Liver (tissue), 8 donors: ENCODE measurements at regions not wholly inside any gene's neighbourhood (a gene's known extent, or its start where the extent isn't known, plus 50 kb on each side); places are given as distances from the start of the nearest gene placed in this dataset.
A peak's percentile ranks its signal among the peaks of the same experiment; 100 is the strongest.

Experiments
- DNase-seq: peaks from one replicate; pipeline ENCODE4 v3.0.0-alpha.2; 2017; ENCODE audit warnings: low spot score
- H3K27ac ChIP-seq, 2 donors: one replicate each; pipeline ENCODE4 v1.7.0; 2013; ENCODE audit warnings: inconsistent platforms in 2 of 2, low read length in 2 of 2, control low read depth in 1 of 2, low read depth in 1 of 2, mild to moderate bottlenecking in 1 of 2
- H3K27me3 ChIP-seq, 4 donors: one replicate each; pipeline versions ENCODE4 v1.6.1 to v1.7.0; 2013; ENCODE audit warnings: low read length in 3 of 4, inconsistent platforms in 1 of 4, mild to moderate bottlenecking in 1 of 4, moderate library complexity in 1 of 4; ENCODE audit not compliant: control insufficient read depth in 4 of 4, insufficient read depth in 4 of 4
- H3K36me3 ChIP-seq, 4 donors: one replicate each; pipeline versions ENCODE4 v1.6.1 to v1.7.0; 2013; ENCODE audit warnings: low read length in 3 of 4, mild to moderate bottlenecking in 3 of 4, low read depth in 1 of 4, moderate library complexity in 1 of 4; ENCODE audit not compliant: control insufficient read depth in 4 of 4, insufficient read depth in 3 of 4
- H3K4me1 ChIP-seq, 4 donors: one replicate each; pipeline versions ENCODE4 v1.6.1 to v1.7.0; 2013; ENCODE audit warnings: low read length in 3 of 4, mild to moderate bottlenecking in 3 of 4, moderate library complexity in 1 of 4; ENCODE audit not compliant: control insufficient read depth in 4 of 4, insufficient read depth in 4 of 4
- H3K4me3 ChIP-seq, 3 donors: one replicate each; pipeline versions ENCODE4 v1.6.1 to v1.7.0; 2013; ENCODE audit warnings: low read length in 3 of 3, control low read depth in 1 of 3, low read depth in 1 of 3, mild to moderate bottlenecking in 1 of 3
- H3K9ac ChIP-seq, 2 donors: one replicate each; pipeline ENCODE4 v1.7.0; 2013; ENCODE audit warnings: low read length in 2 of 2, mild to moderate bottlenecking in 2 of 2, moderate library complexity in 2 of 2, control low read depth in 1 of 2, low read depth in 1 of 2
- H3K9me3 ChIP-seq, 4 donors: one replicate each; pipeline versions ENCODE4 v1.6.1 to v1.7.0; 2013; ENCODE audit warnings: low read length in 3 of 4; ENCODE audit not compliant: control insufficient read depth in 4 of 4
- EGR1 ChIP-seq, 2 donors: IDR thresholded peaks; 2 replicates each; pipeline ENCODE4 v1.6.1; 2016 to 2018; ENCODE audit warnings: antibody characterized with exemption in 2 of 2, low read depth in 2 of 2
- FOXA1 ChIP-seq: IDR thresholded peaks from 2 replicates; pipeline ENCODE4 v1.6.1; 2016; ENCODE audit warnings: antibody characterized with exemption
- FOXA2 ChIP-seq: IDR thresholded peaks from 2 replicates; pipeline ENCODE4 v1.6.1; 2016; ENCODE audit warnings: antibody characterized with exemption
- HNF4A ChIP-seq, 2 donors: conservative IDR thresholded peaks; 2 replicates each; pipeline ENCODE4 v1.6.1; 2016; ENCODE audit warnings: antibody characterized with exemption in 2 of 2, mild to moderate bottlenecking in 2 of 2
- HNF4G ChIP-seq: IDR thresholded peaks from 2 replicates; pipeline ENCODE4 v1.6.1; 2016; ENCODE audit warnings: antibody characterized with exemption
- NR2F2 ChIP-seq: IDR thresholded peaks from 2 replicates; pipeline ENCODE4 v1.6.1; 2016; ENCODE audit warnings: antibody characterized with exemption
- RAD21 ChIP-seq, 2 donors: IDR thresholded peaks; 2 replicates each; pipeline ENCODE4 v1.6.1; 2016; ENCODE audit warnings: antibody characterized with exemption in 2 of 2, mild to moderate bottlenecking in 2 of 2
- RXRA ChIP-seq, 2 donors: IDR thresholded peaks; 2 replicates each; pipeline ENCODE4 v1.6.1; 2017 to 2018; ENCODE audit warnings: antibody characterized with exemption in 2 of 2, mild to moderate bottlenecking in 1 of 2
- SP1 ChIP-seq: IDR thresholded peaks from 2 replicates; pipeline ENCODE4 v1.6.1; 2018; ENCODE audit warnings: antibody characterized with exemption, mild to moderate bottlenecking
- TAF1 ChIP-seq: conservative IDR thresholded peaks from 2 replicates; pipeline ENCODE4 v1.6.1; 2016; ENCODE audit warnings: antibody characterized with exemption, mild to moderate bottlenecking
- YY1 ChIP-seq: IDR thresholded peaks from 2 replicates; pipeline ENCODE4 v1.6.1; 2016; ENCODE audit warnings: antibody characterized with exemption, mild to moderate bottlenecking
- WGBS: extraction: QIAGEN DNeasy Blood & Tissue Kit; methylation state at CpG from one replicate; pipeline ENCODE4 v1.1.7; 2013; 5-methylcytosine and 5-hydroxymethylcytosine counted together
- TF ChIP-seq, protein P1 (sequence below): IDR thresholded peaks from 2 replicates; pipeline ENCODE4 v1.6.1; 2016; ENCODE audit warnings: antibody characterized with exemption
- TF ChIP-seq, protein P2 (sequence below): IDR thresholded peaks from 2 replicates; pipeline ENCODE4 v1.6.1; 2016; ENCODE audit warnings: antibody characterized with exemption
- TF ChIP-seq, protein P3 (sequence below): IDR thresholded peaks from 2 replicates; pipeline ENCODE4 v1.6.1; 2016; ENCODE audit warnings: antibody characterized with exemption
- TF ChIP-seq, protein P4 (sequence below): IDR thresholded peaks from 2 replicates; pipeline ENCODE4 v1.6.1; 2016; ENCODE audit warnings: antibody characterized with exemption, mild to moderate bottlenecking
- TF ChIP-seq, protein P5 (sequence below): fragments of 150-350 bp; IDR thresholded peaks from 2 replicates; pipeline ENCODE4 v1.5.1; 2017; ENCODE audit warnings: improper control_type of control experiment, low read depth, low read length; ENCODE audit not compliant: missing input control
- donor health status: healthy.
- donor health status: healthy.
- donor health status: healthy.
- donor health status: healthy.
- donor health status: healthy.

DNA sequence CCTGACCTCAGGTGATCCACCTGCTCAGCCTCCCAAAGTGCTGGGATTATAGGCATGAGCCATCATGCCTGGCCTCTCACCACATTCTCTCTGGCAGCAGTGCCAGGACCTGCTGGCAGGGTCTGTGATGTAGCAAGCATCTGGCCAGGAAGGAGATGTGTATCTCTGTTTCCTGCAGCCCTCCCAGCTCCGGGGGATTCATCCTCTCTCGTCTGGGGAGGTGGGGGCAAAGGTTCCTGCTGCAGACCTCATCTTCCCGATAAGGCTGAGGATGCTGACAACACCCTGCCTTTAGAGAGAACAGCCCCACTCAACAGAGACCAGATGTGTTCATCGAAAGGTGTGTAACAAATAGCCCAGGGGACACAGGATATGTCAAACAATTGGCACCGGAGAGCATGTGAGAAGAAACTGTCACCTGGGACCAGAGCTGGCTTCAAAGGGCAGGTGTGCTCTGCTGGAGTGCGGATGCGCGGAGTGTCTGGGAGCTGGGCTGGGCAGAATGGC lies 54.8 kb upstream of the SEC14L1 start:
- WGBS: 43% methylated on average over 8 of the region's 8 CpGs
- Histone ChIP-seq H3K9me3 (no peaks in the 10 kb centered on the region), H3K36me3 (peaks cover 0 to 8% (median 0%) of the 10 kb centered on the region in 4 donors), H3K9ac (no peak overlapping the region), H3K4me1 (peaks cover 2 to 18% (median 14%) of the 10 kb centered on the region in 4 donors), H3K27me3 (peaks cover 0 to 3% (median 0%) of the 10 kb centered on the region in 4 donors), H3K27ac (no peak overlapping the region), H3K4me3 (no peak overlapping the region)
- TF ChIP-seq, protein P1, sequence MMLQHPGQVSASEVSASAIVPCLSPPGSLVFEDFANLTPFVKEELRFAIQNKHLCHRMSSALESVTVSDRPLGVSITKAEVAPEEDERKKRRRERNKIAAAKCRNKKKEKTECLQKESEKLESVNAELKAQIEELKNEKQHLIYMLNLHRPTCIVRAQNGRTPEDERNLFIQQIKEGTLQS: no peak
- TF ChIP-seq, protein P2, sequence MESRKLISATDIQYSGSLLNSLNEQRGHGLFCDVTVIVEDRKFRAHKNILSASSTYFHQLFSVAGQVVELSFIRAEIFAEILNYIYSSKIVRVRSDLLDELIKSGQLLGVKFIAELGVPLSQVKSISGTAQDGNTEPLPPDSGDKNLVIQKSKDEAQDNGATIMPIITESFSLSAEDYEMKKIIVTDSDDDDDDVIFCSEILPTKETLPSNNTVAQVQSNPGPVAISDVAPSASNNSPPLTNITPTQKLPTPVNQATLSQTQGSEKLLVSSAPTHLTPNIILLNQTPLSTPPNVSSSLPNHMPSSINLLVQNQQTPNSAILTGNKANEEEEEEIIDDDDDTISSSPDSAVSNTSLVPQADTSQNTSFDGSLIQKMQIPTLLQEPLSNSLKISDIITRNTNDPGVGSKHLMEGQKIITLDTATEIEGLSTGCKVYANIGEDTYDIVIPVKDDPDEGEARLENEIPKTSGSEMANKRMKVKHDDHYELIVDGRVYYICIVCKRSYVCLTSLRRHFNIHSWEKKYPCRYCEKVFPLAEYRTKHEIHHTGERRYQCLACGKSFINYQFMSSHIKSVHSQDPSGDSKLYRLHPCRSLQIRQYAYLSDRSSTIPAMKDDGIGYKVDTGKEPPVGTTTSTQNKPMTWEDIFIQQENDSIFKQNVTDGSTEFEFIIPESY: no peak
- no peak for TF ChIP-seq HNF4G
- no peak for TF ChIP-seq RAD21 (IDR thresholded peaks at IDR 0.05)
- TF ChIP-seq, protein P3, sequence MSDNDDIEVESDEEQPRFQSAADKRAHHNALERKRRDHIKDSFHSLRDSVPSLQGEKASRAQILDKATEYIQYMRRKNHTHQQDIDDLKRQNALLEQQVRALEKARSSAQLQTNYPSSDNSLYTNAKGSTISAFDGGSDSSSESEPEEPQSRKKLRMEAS: no peak
- no peak for TF ChIP-seq FOXA2
- TF ChIP-seq YY1: no peak
- no peak for TF ChIP-seq HNF4A (conservative IDR thresholded peaks at IDR 0.05)
- TF ChIP-seq NR2F2: no peak
- TF ChIP-seq SP1: no peak
- no peak for DNase-seq

DNA sequence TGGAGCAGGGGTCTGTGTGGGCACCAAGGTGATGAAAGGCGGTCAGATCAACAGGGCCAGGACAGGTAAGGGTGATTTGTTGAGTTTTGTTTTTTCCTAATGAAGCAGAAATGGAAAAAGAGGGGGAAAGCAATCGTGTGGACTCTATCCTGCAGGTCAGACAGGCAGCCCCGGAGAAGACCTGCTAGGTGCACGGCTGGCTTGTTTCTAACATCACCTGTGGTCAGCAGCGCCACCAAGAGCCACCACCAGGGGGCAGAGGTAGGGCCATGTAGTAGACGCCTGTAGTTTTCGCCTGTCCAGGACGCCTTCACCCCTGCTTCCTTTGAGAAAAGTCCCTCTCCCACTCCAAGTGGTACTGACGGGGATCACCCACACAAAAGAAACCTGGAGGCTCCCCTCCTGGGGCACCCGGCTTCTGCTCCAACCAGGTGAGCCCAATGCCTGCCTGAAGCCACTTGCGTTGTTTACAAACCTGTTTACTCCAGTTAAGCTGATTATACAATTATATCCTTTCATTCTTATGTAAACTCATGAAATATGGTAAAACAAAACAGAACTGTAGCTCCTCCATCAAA lies 54.2 kb upstream of the SEC14L1 start:
- DNase-seq: peak; percentile 96
- Histone ChIP-seq H3K27me3 (peaks cover 0 to 3% (median 0%) of the 10 kb centered on the region in 4 donors), H3K36me3 (peaks cover 2 to 12% (median 3%) of the 10 kb centered on the region in 4 donors), H3K27ac (peak overlapping the region in 1 of 2 donors; percentile 18), H3K9ac (peak overlapping the region in 1 of 2 donors; percentile 69), H3K4me1 (peaks cover 2 to 18% (median 14%) of the 10 kb centered on the region in 4 donors), H3K9me3 (no peaks in the 10 kb centered on the region), H3K4me3 (no peak overlapping the region)
- WGBS: 17% methylated on average over 11 of the region's 11 CpGs
- TF ChIP-seq NR2F2: no peak
- no peak for TF ChIP-seq TAF1
- peak in 1 of 2 donors; percentile 40 for TF ChIP-seq HNF4A (conservative IDR thresholded peaks at IDR 0.05)
- no peak for TF ChIP-seq YY1
- no peak for TF ChIP-seq SP1
- no peak for TF ChIP-seq RXRA (IDR thresholded peaks at IDR 0.05)
- no peak for TF ChIP-seq EGR1 (IDR thresholded peaks at IDR 0.05; ENCODE audit: low read depth in 2 of 2)
- no peak for TF ChIP-seq FOXA2
- TF ChIP-seq, protein P3: no peak
- TF ChIP-seq, protein P4, sequence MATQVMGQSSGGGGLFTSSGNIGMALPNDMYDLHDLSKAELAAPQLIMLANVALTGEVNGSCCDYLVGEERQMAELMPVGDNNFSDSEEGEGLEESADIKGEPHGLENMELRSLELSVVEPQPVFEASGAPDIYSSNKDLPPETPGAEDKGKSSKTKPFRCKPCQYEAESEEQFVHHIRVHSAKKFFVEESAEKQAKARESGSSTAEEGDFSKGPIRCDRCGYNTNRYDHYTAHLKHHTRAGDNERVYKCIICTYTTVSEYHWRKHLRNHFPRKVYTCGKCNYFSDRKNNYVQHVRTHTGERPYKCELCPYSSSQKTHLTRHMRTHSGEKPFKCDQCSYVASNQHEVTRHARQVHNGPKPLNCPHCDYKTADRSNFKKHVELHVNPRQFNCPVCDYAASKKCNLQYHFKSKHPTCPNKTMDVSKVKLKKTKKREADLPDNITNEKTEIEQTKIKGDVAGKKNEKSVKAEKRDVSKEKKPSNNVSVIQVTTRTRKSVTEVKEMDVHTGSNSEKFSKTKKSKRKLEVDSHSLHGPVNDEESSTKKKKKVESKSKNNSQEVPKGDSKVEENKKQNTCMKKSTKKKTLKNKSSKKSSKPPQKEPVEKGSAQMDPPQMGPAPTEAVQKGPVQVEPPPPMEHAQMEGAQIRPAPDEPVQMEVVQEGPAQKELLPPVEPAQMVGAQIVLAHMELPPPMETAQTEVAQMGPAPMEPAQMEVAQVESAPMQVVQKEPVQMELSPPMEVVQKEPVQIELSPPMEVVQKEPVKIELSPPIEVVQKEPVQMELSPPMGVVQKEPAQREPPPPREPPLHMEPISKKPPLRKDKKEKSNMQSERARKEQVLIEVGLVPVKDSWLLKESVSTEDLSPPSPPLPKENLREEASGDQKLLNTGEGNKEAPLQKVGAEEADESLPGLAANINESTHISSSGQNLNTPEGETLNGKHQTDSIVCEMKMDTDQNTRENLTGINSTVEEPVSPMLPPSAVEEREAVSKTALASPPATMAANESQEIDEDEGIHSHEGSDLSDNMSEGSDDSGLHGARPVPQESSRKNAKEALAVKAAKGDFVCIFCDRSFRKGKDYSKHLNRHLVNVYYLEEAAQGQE: no peak
- TF ChIP-seq, protein P5, sequence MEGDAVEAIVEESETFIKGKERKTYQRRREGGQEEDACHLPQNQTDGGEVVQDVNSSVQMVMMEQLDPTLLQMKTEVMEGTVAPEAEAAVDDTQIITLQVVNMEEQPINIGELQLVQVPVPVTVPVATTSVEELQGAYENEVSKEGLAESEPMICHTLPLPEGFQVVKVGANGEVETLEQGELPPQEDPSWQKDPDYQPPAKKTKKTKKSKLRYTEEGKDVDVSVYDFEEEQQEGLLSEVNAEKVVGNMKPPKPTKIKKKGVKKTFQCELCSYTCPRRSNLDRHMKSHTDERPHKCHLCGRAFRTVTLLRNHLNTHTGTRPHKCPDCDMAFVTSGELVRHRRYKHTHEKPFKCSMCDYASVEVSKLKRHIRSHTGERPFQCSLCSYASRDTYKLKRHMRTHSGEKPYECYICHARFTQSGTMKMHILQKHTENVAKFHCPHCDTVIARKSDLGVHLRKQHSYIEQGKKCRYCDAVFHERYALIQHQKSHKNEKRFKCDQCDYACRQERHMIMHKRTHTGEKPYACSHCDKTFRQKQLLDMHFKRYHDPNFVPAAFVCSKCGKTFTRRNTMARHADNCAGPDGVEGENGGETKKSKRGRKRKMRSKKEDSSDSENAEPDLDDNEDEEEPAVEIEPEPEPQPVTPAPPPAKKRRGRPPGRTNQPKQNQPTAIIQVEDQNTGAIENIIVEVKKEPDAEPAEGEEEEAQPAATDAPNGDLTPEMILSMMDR: peak; percentile 89
- TF ChIP-seq FOXA1: no peak
- peak; percentile 82 to 90 for TF ChIP-seq RAD21 (IDR thresholded peaks at IDR 0.05)
